ENCODE measurements at regions not wholly inside any gene's neighbourhood (a gene's known extent, or its start where the extent isn't known, plus 50 kb on each side); places are given as distances from the start of the nearest gene placed in this dataset.

DNA sequence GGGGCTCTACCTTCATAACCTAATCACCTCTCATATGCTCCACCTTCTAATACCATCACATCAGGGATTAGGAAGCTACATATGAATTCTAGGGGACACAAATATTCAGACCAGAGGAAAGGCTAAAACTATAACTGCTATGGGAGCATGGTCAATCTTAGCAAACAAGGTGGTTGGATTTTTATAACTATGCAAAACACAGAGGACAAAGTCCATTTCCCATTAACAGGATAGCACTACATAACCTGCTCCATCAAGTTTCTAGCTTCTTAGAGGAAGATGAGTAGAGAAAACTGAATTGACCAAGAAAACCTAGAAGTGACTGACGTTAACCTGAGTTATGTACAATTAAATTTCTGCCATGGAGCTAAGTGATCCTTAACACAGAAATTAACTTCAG, 398.6 kb downstream of the TBL1XR1 start:
- Histone ChIP-seq H3K27me3 (replicated peaks in 2 of 5; ENCODE audit: control insufficient read depth in 4 of 5, insufficient read depth in 5 of 5, low read length in 4 of 5) (no peaks in the 10 kb centered on the region), H3K9me3 (ENCODE audit: control extremely low read depth in 1 of 5, control insufficient read depth in 4 of 5, insufficient read depth in 2 of 5, low read depth in 1 of 5, low read length in 4 of 5) (no peaks in the 10 kb centered on the region), H3K27ac (ENCODE audit: insufficient read depth in 1 of 2, low read depth in 1 of 2, low read length in 2 of 2, poor library complexity in 1 of 2, severe bottlenecking in 2 of 2) (no peak overlapping the region), H3K4me3 (ENCODE audit: control insufficient read depth in 1 of 7, extremely low read depth in 1 of 7, insufficient read depth in 4 of 7, low read depth in 2 of 7, low read length in 6 of 7) (no peak overlapping the region), H3K36me3 (ENCODE audit: control insufficient read depth in 4 of 4, insufficient read depth in 4 of 4, low read length in 3 of 4) (no peaks in the 10 kb centered on the region), H3K4me1 (ENCODE audit: control extremely low read depth in 1 of 4, control insufficient read depth in 4 of 4, insufficient read depth in 4 of 4, low read length in 3 of 4) (no peaks in the 10 kb centered on the region)
- no peak for DNase-seq
- WGBS (ENCODE audit: insufficient coverage): no CpG with 5 or more reads among the region's 1 CpG
- ChIA-PET POLR2A (no interaction called here), CTCF (no interaction called here)

DNA sequence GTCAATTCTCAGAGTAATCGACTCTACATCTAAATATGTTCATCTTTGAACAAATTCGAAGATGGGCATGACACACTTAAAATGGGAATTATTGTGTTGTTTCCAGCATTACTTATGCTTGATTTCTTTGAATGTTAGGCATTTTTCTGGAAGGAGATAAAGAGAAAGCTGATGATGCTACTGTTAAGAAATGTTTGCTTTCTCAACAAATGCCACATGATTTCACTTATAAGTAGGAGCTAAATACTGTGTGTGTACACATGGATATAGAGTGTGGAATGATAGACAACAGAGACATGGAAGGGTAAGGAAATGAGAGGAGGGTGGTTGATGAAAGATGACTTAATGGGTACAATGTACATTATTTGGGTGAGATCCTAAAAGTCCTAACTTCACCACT, 400.9 kb downstream of the TBL1XR1 start:
- Histone ChIP-seq H3K36me3 (ENCODE audit: control insufficient read depth in 4 of 4, insufficient read depth in 4 of 4, low read length in 3 of 4) (no peaks in the 10 kb centered on the region), H3K27me3 (replicated peaks in 2 of 5; ENCODE audit: control insufficient read depth in 4 of 5, insufficient read depth in 5 of 5, low read length in 4 of 5) (no peaks in the 10 kb centered on the region), H3K9me3 (ENCODE audit: control extremely low read depth in 1 of 5, control insufficient read depth in 4 of 5, insufficient read depth in 2 of 5, low read depth in 1 of 5, low read length in 4 of 5) (no peaks in the 10 kb centered on the region), H3K4me3 (ENCODE audit: control insufficient read depth in 1 of 7, extremely low read depth in 1 of 7, insufficient read depth in 4 of 7, low read depth in 2 of 7, low read length in 6 of 7) (no peak overlapping the region), H3K27ac (ENCODE audit: insufficient read depth in 1 of 2, low read depth in 1 of 2, low read length in 2 of 2, poor library complexity in 1 of 2, severe bottlenecking in 2 of 2) (no peak overlapping the region), H3K4me1 (ENCODE audit: control extremely low read depth in 1 of 4, control insufficient read depth in 4 of 4, insufficient read depth in 4 of 4, low read length in 3 of 4) (no peaks in the 10 kb centered on the region)
- DNase-seq: no peak
- POLR2A ChIA-PET: no interaction called here
- 93% methylated on average over 2 of the region's 2 CpGs for WGBS (ENCODE audit: insufficient coverage)
- CTCF ChIA-PET: no interaction called here

DNA sequence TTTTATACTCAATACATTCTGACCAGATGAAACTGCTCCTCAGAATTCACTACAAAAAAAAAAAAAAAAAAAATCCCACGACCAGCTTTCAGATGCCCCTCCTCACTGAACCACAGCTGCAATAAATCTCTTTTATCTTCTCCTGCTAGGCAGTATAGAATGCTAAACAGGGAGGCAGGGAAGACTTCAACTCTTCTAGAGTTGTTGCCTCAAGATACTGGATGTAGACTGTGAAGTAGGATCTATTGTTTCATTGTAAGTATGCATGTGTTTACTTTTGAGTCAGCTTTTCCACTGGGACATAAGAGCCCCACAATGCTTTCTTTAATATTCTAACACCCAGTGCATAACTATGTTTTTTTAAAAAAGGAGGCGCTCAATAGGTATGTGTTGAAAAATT, 401.4 kb downstream of the TBL1XR1 start:
- no CpG with 5 or more reads among the region's 2 CpGs for WGBS (ENCODE audit: insufficient coverage)
- no peaks in the 10 kb centered on the region for H3K36me3 ChIP-seq (ENCODE audit: control insufficient read depth in 4 of 4, insufficient read depth in 4 of 4, low read length in 3 of 4)

DNA sequence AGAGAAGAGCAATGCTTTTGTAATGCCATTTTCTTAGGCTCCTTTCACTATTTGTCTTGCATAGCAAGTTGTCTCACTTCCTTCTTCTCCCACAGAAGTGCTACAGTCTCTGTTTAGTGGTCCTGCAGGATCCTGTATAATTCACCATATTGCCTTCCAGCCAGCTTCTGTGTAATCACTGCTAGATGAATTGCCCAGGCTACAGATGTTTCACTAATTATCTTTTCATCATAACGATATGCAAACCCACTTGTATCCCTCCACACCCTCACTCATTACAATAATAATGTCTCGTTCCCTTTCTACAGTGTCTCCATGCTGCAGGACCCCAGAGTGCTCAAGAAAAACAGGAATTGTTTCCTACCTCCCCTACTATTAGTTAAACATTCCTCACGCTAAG, 402.9 kb downstream of the TBL1XR1 start:
- Histone ChIP-seq H3K27me3 (replicated peaks in 2 of 5; ENCODE audit: control insufficient read depth in 4 of 5, insufficient read depth in 5 of 5, low read length in 4 of 5) (no peaks in the 10 kb centered on the region), H3K27ac (ENCODE audit: insufficient read depth in 1 of 2, low read depth in 1 of 2, low read length in 2 of 2, poor library complexity in 1 of 2, severe bottlenecking in 2 of 2) (no peak overlapping the region), H3K4me3 (ENCODE audit: control insufficient read depth in 1 of 7, extremely low read depth in 1 of 7, insufficient read depth in 4 of 7, low read depth in 2 of 7, low read length in 6 of 7) (no peak overlapping the region), H3K9me3 (ENCODE audit: control extremely low read depth in 1 of 5, control insufficient read depth in 4 of 5, insufficient read depth in 2 of 5, low read depth in 1 of 5, low read length in 4 of 5) (no peaks in the 10 kb centered on the region), H3K4me1 (ENCODE audit: control extremely low read depth in 1 of 4, control insufficient read depth in 4 of 4, insufficient read depth in 4 of 4, low read length in 3 of 4) (no peaks in the 10 kb centered on the region), H3K36me3 (ENCODE audit: control insufficient read depth in 4 of 4, insufficient read depth in 4 of 4, low read length in 3 of 4) (no peaks in the 10 kb centered on the region)
- DNase-seq: no peak
- POLR2A ChIA-PET: no interaction called here
- WGBS (ENCODE audit: insufficient coverage): 94% methylated on average over 2 of the region's 3 CpGs
- CTCF ChIA-PET: no interaction called here

More for the DNA sequence above, 401.4 kb downstream of the TBL1XR1 start:
- no peak overlapping the region for H3K4me3 ChIP-seq (ENCODE audit: control insufficient read depth in 1 of 7, extremely low read depth in 1 of 7, insufficient read depth in 4 of 7, low read depth in 2 of 7, low read length in 6 of 7)
- no peaks in the 10 kb centered on the region for H3K27me3 ChIP-seq (replicated peaks in 2 of 5; ENCODE audit: control insufficient read depth in 4 of 5, insufficient read depth in 5 of 5, low read length in 4 of 5)
- CTCF ChIA-PET: no interaction called here
- POLR2A ChIA-PET: no interaction called here
- H3K9me3 ChIP-seq (ENCODE audit: control extremely low read depth in 1 of 5, control insufficient read depth in 4 of 5, insufficient read depth in 2 of 5, low read depth in 1 of 5, low read length in 4 of 5): no peaks in the 10 kb centered on the region
- peak in 1 of 3 donors; percentile 2 for DNase-seq
- no peaks in the 10 kb centered on the region for H3K4me1 ChIP-seq (ENCODE audit: control extremely low read depth in 1 of 4, control insufficient read depth in 4 of 4, insufficient read depth in 4 of 4, low read length in 3 of 4)
- no peak overlapping the region for H3K27ac ChIP-seq (ENCODE audit: insufficient read depth in 1 of 2, low read depth in 1 of 2, low read length in 2 of 2, poor library complexity in 1 of 2, severe bottlenecking in 2 of 2)

DNA sequence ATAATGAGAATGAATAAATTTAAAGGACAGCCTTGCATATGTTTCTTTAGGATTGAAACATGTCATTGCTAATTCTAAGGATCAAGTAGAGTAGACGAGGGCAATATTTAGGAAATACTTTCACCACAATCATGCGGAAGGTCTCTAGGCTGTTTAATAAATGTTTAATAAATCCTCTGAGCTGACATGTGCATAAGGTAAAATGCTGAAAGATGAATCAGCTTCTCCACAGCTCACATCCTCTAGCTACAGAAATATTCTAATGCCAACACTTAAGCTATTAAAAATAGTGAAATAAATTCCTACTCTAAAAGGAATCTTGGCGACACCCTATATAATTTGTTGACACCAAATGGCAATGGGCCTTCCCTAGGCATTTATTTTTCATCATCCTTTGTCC, 407.3 kb downstream of the TBL1XR1 start:
- no peak for DNase-seq
- H3K27me3 ChIP-seq (replicated peaks in 2 of 5; ENCODE audit: control insufficient read depth in 4 of 5, insufficient read depth in 5 of 5, low read length in 4 of 5): no peaks in the 10 kb centered on the region
- POLR2A ChIA-PET: no interaction called here
- no peaks in the 10 kb centered on the region for H3K36me3 ChIP-seq (ENCODE audit: control insufficient read depth in 4 of 4, insufficient read depth in 4 of 4, low read length in 3 of 4)
- H3K27ac ChIP-seq (ENCODE audit: insufficient read depth in 1 of 2, low read depth in 1 of 2, low read length in 2 of 2, poor library complexity in 1 of 2, severe bottlenecking in 2 of 2): no peak overlapping the region
- CTCF ChIA-PET: no interaction called here
- H3K9me3 ChIP-seq (ENCODE audit: control extremely low read depth in 1 of 5, control insufficient read depth in 4 of 5, insufficient read depth in 2 of 5, low read depth in 1 of 5, low read length in 4 of 5): no peaks in the 10 kb centered on the region
- no peak overlapping the region for H3K4me3 ChIP-seq (ENCODE audit: control insufficient read depth in 1 of 7, extremely low read depth in 1 of 7, insufficient read depth in 4 of 7, low read depth in 2 of 7, low read length in 6 of 7)
- 100% methylated on average over 1 of the region's 3 CpGs for WGBS (ENCODE audit: insufficient coverage)
- no peaks in the 10 kb centered on the region for H3K4me1 ChIP-seq (ENCODE audit: control extremely low read depth in 1 of 4, control insufficient read depth in 4 of 4, insufficient read depth in 4 of 4, low read length in 3 of 4)

DNA sequence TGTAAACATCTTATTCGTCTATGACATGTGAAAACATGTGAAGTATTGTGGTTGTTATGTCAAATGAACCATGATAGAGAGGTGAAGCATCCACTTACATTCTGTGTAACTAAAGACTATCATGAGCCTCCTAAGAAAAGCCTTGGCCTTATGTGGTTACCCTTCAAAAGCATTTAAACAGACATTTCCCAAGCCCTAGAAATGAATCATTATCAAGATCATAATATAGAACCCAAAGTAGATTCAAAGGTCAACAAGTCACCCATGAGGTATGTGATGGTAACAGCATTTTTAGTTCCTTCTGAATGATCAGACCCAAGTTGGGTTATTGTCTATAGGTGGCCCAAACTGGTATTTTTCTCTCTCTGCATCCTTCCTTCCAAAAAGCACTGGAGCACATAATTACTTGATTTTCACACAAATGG, 408.0 kb downstream of the TBL1XR1 start:
- no peak overlapping the region for H3K4me3 ChIP-seq (ENCODE audit: control insufficient read depth in 1 of 7, extremely low read depth in 1 of 7, insufficient read depth in 4 of 7, low read depth in 2 of 7, low read length in 6 of 7)
- no peak for DNase-seq
- H3K9me3 ChIP-seq (ENCODE audit: control extremely low read depth in 1 of 5, control insufficient read depth in 4 of 5, insufficient read depth in 2 of 5, low read depth in 1 of 5, low read length in 4 of 5): no peaks in the 10 kb centered on the region
- no CpG with 5 or more reads among the region's 1 CpG for WGBS (ENCODE audit: insufficient coverage)
- H3K36me3 ChIP-seq (ENCODE audit: control insufficient read depth in 4 of 4, insufficient read depth in 4 of 4, low read length in 3 of 4): no peaks in the 10 kb centered on the region
- CTCF ChIA-PET: no interaction called here
- no peak overlapping the region for H3K27ac ChIP-seq (ENCODE audit: insufficient read depth in 1 of 2, low read depth in 1 of 2, low read length in 2 of 2, poor library complexity in 1 of 2, severe bottlenecking in 2 of 2)
- H3K4me1 ChIP-seq (ENCODE audit: control extremely low read depth in 1 of 4, control insufficient read depth in 4 of 4, insufficient read depth in 4 of 4, low read length in 3 of 4): no peaks in the 10 kb centered on the region
- POLR2A ChIA-PET: no interaction called here
- no peaks in the 10 kb centered on the region for H3K27me3 ChIP-seq (replicated peaks in 2 of 5; ENCODE audit: control insufficient read depth in 4 of 5, insufficient read depth in 5 of 5, low read length in 4 of 5)

DNA sequence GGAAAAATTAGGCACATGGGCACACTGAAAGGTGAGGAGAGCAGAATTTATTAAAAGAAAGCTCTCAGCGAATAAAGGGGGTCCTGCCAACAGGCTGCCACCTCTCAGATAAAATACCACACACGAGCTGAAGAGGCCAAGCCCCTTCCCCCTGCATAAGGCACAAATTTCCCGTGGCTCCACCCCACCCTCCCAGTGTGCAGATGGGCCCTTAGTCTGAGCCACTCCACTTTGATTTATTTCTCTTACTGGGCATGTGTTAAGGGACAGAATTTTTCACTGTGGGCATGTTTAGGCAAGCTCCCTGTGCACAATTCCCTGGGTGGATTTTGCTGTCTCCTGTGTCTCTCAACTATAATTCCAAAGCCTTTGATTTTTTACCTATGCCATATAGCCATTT, 409.8 kb downstream of the TBL1XR1 start:
- 100% methylated on average over 2 of the region's 3 CpGs for WGBS (ENCODE audit: insufficient coverage)
- no peak for DNase-seq
- ChIA-PET CTCF (no interaction called here), POLR2A (no interaction called here)
- Histone ChIP-seq H3K4me1 (ENCODE audit: control extremely low read depth in 1 of 4, control insufficient read depth in 4 of 4, insufficient read depth in 4 of 4, low read length in 3 of 4) (no peaks in the 10 kb centered on the region), H3K27ac (ENCODE audit: insufficient read depth in 1 of 2, low read depth in 1 of 2, low read length in 2 of 2, poor library complexity in 1 of 2, severe bottlenecking in 2 of 2) (no peak overlapping the region), H3K4me3 (ENCODE audit: control insufficient read depth in 1 of 7, extremely low read depth in 1 of 7, insufficient read depth in 4 of 7, low read depth in 2 of 7, low read length in 6 of 7) (no peak overlapping the region), H3K9me3 (ENCODE audit: control extremely low read depth in 1 of 5, control insufficient read depth in 4 of 5, insufficient read depth in 2 of 5, low read depth in 1 of 5, low read length in 4 of 5) (no peaks in the 10 kb centered on the region), H3K36me3 (ENCODE audit: control insufficient read depth in 4 of 4, insufficient read depth in 4 of 4, low read length in 3 of 4) (no peaks in the 10 kb centered on the region), H3K27me3 (replicated peaks in 2 of 5; ENCODE audit: control insufficient read depth in 4 of 5, insufficient read depth in 5 of 5, low read length in 4 of 5) (no peaks in the 10 kb centered on the region)

DNA sequence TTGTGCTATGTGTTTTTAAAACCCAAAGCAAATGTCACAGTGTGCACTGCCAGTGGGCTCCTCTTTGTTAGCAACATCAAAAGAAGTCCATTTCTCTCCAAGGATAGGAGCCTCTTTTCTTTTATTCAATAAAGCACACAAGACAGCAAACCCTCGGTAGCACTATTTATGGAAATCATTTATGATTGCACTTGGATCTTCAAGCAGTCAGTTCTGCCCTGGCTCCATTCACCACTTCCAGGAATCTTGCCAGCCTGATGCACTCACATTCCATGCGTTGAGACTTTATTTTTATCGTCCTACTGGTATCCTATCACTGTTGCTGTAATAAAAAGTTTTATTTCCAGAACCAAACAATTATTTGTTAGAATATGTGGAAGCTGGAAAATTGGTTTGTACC, 412.1 kb downstream of the TBL1XR1 start:
- POLR2A ChIA-PET: no interaction called here
- Histone ChIP-seq H3K36me3 (ENCODE audit: control insufficient read depth in 4 of 4, insufficient read depth in 4 of 4, low read length in 3 of 4) (no peaks in the 10 kb centered on the region), H3K4me3 (ENCODE audit: control insufficient read depth in 1 of 7, extremely low read depth in 1 of 7, insufficient read depth in 4 of 7, low read depth in 2 of 7, low read length in 6 of 7) (no peak overlapping the region), H3K4me1 (ENCODE audit: control extremely low read depth in 1 of 4, control insufficient read depth in 4 of 4, insufficient read depth in 4 of 4, low read length in 3 of 4) (no peaks in the 10 kb centered on the region), H3K9me3 (ENCODE audit: control extremely low read depth in 1 of 5, control insufficient read depth in 4 of 5, insufficient read depth in 2 of 5, low read depth in 1 of 5, low read length in 4 of 5) (no peaks in the 10 kb centered on the region), H3K27ac (ENCODE audit: insufficient read depth in 1 of 2, low read depth in 1 of 2, low read length in 2 of 2, poor library complexity in 1 of 2, severe bottlenecking in 2 of 2) (no peak overlapping the region), H3K27me3 (replicated peaks in 2 of 5; ENCODE audit: control insufficient read depth in 4 of 5, insufficient read depth in 5 of 5, low read length in 4 of 5) (no peaks in the 10 kb centered on the region)
- whole genome bisulfite sequencing (ENCODE audit: insufficient coverage): 100% methylated on average over 1 of the region's 3 CpGs
- CTCF ChIA-PET: no interaction called here
- DNase-seq: no peak
